B cell (primary cell): ENCODE measurements at regions not wholly inside any gene's neighbourhood (a gene's known extent, or its start where the extent isn't known, plus 50 kb on each side); places are given as distances from the start of the nearest gene placed in this dataset.
"Not testable (repeated sequence)": the region's sequence is repeated elsewhere in the genome, so short reads cannot be mapped to it uniquely, and the experiment has no call there.

ENCODE experiments used
- ATAC-seq: fragments of 200-7000 bp; cut with Tn5 transposase; one replicate; pipeline ENCODE4 v1.10.0; 2021; ENCODE audit warnings: low read depth, mild to moderate bottlenecking, moderate number of reproducible peaks, moderate library complexity
- CTCF ChIA-PET: fragments of 350-600 bp; sonication (Branson Sonifier 250); formaldehyde crosslinking; loops from one replicate; lab custom pipeline; 2021; ENCODE audit warnings: antibody characterized with exemption, inconsistent platforms; lab: Charles Lee
- POLR2A ChIA-PET: fragments of 350-600 bp; sonication (Branson Sonifier 250); formaldehyde crosslinking; loops from one replicate; lab custom pipeline; 2021; ENCODE audit warnings: antibody characterized with exemption; lab: Charles Lee
- DNase-seq: peaks from one replicate; pipeline ENCODE4 v3.0.0; 2013
- H2AFZ ChIP-seq: 2 replicates; pipeline ENCODE4 v1.6.1; 2012; ENCODE audit warnings: mild to moderate bottlenecking, low read depth, low read length; ENCODE audit not compliant: insufficient read depth, poor library complexity, severe bottlenecking
- H3K27ac ChIP-seq, 2 donors: 1 replicate in 1 of 2; 2 replicates in 1 of 2; pipeline ENCODE4 v1.5.1; 2012 to 2013; ENCODE audit warnings: low read length in 2 of 2, mild to moderate bottlenecking in 2 of 2, moderate library complexity in 1 of 2
- H3K27me3 ChIP-seq, 4 experiments: fragments of 200-600 bp in 1 of 4; sonication (generic) in 1 of 4; replicated peaks in 1 of 4; 1 replicate in 2 of 4; 2 replicates in 2 of 4; pipeline versions ENCODE4 v1.6.1 to v1.7.0; 2013 to 2016; ENCODE audit warnings: low read length in 3 of 4, mild to moderate bottlenecking in 2 of 4, mixed read lengths in 1 of 4, moderate library complexity in 1 of 4; ENCODE audit not compliant: insufficient read depth in 4 of 4, control insufficient read depth in 3 of 4; ENCODE audit errors: control extremely low read depth in 1 of 4
- H3K36me3 ChIP-seq, 2 experiments: replicated peaks in 1 of 2; 1 replicate in 1 of 2; 2 replicates in 1 of 2; pipeline versions ENCODE4 v1.6.1 to v1.7.1; 2013; ENCODE audit warnings: low read length in 1 of 2; ENCODE audit not compliant: insufficient read depth in 2 of 2, control insufficient read depth in 1 of 2; ENCODE audit errors: control extremely low read depth in 1 of 2, extremely low read depth in 1 of 2
- H3K4me1 ChIP-seq, 2 donors: fragments of 200-600 bp in 1 of 2; sonication (generic) in 1 of 2; 1 replicate in 1 of 2; 2 replicates in 1 of 2; pipeline versions ENCODE4 v1.5.1 to v1.6.1; 2013 to 2017; ENCODE audit warnings: low read length in 2 of 2; ENCODE audit not compliant: control insufficient read depth in 2 of 2, insufficient read depth in 2 of 2
- H3K4me2 ChIP-seq: replicated peaks from 2 replicates; pipeline ENCODE3; 2012; ENCODE audit warnings: mild to moderate bottlenecking, low read depth, low read length; ENCODE audit not compliant: poor library complexity, severe bottlenecking
- H3K4me3 ChIP-seq, 5 experiments: fragments of 200-600 bp in 1 of 5; sonication (generic) in 1 of 5; 1 replicate in 3 of 5; 2 replicates in 2 of 5; pipeline versions ENCODE4 v1.5.1 to v1.7.0; 2011 to 2016; ENCODE audit warnings: low read length in 4 of 5, mild to moderate bottlenecking in 4 of 5, low read depth in 2 of 5, control low read depth in 1 of 5, moderate library complexity in 1 of 5; ENCODE audit not compliant: insufficient read depth in 1 of 5; ENCODE audit errors: control extremely low read depth in 1 of 5, extremely low read depth in 1 of 5
- H3K79me2 ChIP-seq: fragments of 200-600 bp; sonication (generic); one replicate; pipeline ENCODE4 v1.6.0; 2016; ENCODE audit warnings: low read length; ENCODE audit not compliant: control insufficient read depth, insufficient read depth
- H3K9ac ChIP-seq: fragments of 200-600 bp; sonication (generic); 2 replicates; pipeline ENCODE4 v1.6.1; 2017; ENCODE audit warnings: mild to moderate bottlenecking, low read length, moderate library complexity
- H3K9me3 ChIP-seq, 3 donors: one replicate each; pipeline versions ENCODE4 v1.6.1 to v1.7.1; 2013; ENCODE audit warnings: low read length in 2 of 3; ENCODE audit not compliant: control insufficient read depth in 2 of 3, insufficient read depth in 1 of 3; ENCODE audit errors: control extremely low read depth in 1 of 3
- H4K20me1 ChIP-seq: 2 replicates; pipeline ENCODE4 v1.6.0; 2012; ENCODE audit warnings: mild to moderate bottlenecking, low read length; ENCODE audit not compliant: insufficient read depth, control insufficient read depth, poor library complexity, severe bottlenecking
- H3K27ac Mint-ChIP-seq: one replicate; pipeline ENCODE4 v1.8.0; 2021; ENCODE audit warnings: mixed read lengths
- H3K27me3 Mint-ChIP-seq: one replicate; pipeline ENCODE4 v1.8.0; 2021; ENCODE audit warnings: mixed read lengths
- H3K4me1 Mint-ChIP-seq: one replicate; pipeline ENCODE4 v1.8.0; 2021; ENCODE audit warnings: mixed read lengths
- H3K4me3 Mint-ChIP-seq: one replicate; pipeline ENCODE4 v1.8.0; 2021; ENCODE audit warnings: mixed read lengths
- H3K9me3 Mint-ChIP-seq: one replicate; pipeline ENCODE4 v1.8.0; 2022; ENCODE audit warnings: mixed read lengths; ENCODE audit not compliant: insufficient read depth
- EZH2 ChIP-seq: IDR thresholded peaks from 2 replicates; pipeline ENCODE4 v1.6.1; 2012; ENCODE audit warnings: borderline replicate concordance, low read depth, mild to moderate bottlenecking, moderate library complexity, low read length; ENCODE audit not compliant: insufficient read depth, poor library complexity, severe bottlenecking
- WGBS: methylation state at CpG from one replicate; pipeline ENCODE4 v1.1.5; 2013; ENCODE audit warnings: missing lambda C conversion rate; ENCODE audit not compliant: insufficient coverage; 5-methylcytosine and 5-hydroxymethylcytosine counted together
- intact Hi-C: fragments of 100-400 bp; cut with micrococcal nuclease; formaldehyde crosslinking; loops from one replicate; pipeline ENCODE4 v1.10.0; 2022
- TF ChIP-seq, protein P1 (sequence below): fragments of 200-600 bp; IDR thresholded peaks from one replicate; pipeline ENCODE4 v1.8.0; 2022; ENCODE audit warnings: antibody characterized with exemption, mild to moderate bottlenecking

DNA sequence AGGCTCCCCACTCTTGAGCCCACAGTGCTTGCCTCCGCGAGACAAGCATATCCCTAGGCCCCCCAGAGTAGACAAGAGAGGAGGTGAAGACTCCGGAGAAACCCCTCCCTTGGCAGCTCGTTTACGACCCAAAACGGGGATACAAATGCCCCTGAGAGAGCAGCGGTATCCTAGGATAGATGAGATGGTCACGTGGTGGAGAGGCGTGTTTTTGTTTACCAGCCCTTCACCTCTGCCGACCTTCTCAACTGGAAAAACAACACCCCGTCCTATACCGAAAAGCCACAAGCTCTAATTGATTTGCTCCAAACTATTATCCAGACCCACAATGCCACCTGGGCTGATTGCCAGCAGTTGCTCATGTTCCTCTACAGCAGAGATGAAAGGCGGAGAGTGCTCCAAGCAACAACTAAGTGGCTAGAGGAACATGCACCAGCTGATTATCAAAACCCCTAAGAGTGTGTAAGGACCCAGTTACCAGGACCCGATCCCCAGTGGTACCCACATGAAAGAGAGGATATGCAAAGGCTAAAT lies 99.5 kb upstream of the OSBPL11 start:
- no peak for DNase-seq
- Mint-ChIP-seq H3K27me3 (peaks cover 5% of the 10 kb centered on the region), H3K4me1 (no peaks in the 10 kb centered on the region), H3K4me3 (no peak overlapping the region), H3K27ac (no peak overlapping the region), H3K9me3 (no peaks in the 10 kb centered on the region)
- no peak overlapping the region for H2AFZ ChIP-seq
- no peaks in the 10 kb centered on the region for H3K79me2 ChIP-seq
- CTCF ChIA-PET: interaction anchor here (0.6 kb wide), 1 partner anchor 97 kb away, joined by 3 read pairs; no protein-coding TSS in a partner anchor
- no peak overlapping the region for H3K9ac ChIP-seq
- no peaks in the 10 kb centered on the region for H3K4me1 ChIP-seq
- no peaks in the 10 kb centered on the region for H3K9me3 ChIP-seq
- no peak for ATAC-seq
- intact Hi-C loops: no loop called here
- H3K36me3 ChIP-seq: no peaks in the 10 kb centered on the region
- H3K27me3 ChIP-seq: no peaks in the 10 kb centered on the region
- H3K4me3 ChIP-seq: no peak overlapping the region
- TF ChIP-seq, protein P1, sequence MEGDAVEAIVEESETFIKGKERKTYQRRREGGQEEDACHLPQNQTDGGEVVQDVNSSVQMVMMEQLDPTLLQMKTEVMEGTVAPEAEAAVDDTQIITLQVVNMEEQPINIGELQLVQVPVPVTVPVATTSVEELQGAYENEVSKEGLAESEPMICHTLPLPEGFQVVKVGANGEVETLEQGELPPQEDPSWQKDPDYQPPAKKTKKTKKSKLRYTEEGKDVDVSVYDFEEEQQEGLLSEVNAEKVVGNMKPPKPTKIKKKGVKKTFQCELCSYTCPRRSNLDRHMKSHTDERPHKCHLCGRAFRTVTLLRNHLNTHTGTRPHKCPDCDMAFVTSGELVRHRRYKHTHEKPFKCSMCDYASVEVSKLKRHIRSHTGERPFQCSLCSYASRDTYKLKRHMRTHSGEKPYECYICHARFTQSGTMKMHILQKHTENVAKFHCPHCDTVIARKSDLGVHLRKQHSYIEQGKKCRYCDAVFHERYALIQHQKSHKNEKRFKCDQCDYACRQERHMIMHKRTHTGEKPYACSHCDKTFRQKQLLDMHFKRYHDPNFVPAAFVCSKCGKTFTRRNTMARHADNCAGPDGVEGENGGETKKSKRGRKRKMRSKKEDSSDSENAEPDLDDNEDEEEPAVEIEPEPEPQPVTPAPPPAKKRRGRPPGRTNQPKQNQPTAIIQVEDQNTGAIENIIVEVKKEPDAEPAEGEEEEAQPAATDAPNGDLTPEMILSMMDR: no peak
- no peak for TF ChIP-seq EZH2
- 99% methylated on average over 13 of the region's 14 CpGs for WGBS
- H3K4me2 ChIP-seq: no peak overlapping the region
- H4K20me1 ChIP-seq: no peaks in the 10 kb centered on the region
- POLR2A ChIA-PET: no interaction called here
- no peak overlapping the region for H3K27ac ChIP-seq

DNA sequence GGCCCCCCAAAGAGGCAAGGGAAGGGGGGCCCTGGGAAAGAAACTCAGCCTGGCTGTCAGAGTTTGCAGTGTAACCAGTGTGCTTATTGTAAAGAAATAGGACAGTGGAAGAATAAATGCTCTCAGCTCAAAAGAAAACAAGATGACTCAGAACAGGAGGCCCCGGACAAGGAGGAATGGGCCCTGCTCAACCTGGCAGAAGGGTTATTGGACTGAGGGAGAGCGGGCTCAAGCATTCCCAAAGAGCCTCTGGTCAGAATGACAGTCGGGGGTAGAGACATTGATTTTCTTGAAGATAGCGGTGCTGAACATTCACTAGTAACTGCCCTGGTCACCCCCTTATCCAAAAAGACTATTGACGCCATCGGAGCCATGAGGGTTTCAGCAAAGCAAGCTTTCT lies 100.4 kb upstream of the OSBPL11 start:
- 100% methylated on average over 2 of the region's 6 CpGs for WGBS
- Histone ChIP-seq H3K4me1 (no peaks in the 10 kb centered on the region), H3K27ac (no peak overlapping the region), H3K27me3 (no peaks in the 10 kb centered on the region), H3K4me3 (no peak overlapping the region), H2AFZ (no peak overlapping the region), H3K9me3 (no peaks in the 10 kb centered on the region), H3K4me2 (no peak overlapping the region), H3K79me2 (no peaks in the 10 kb centered on the region), H3K36me3 (no peaks in the 10 kb centered on the region), H4K20me1 (no peaks in the 10 kb centered on the region), H3K9ac (no peak overlapping the region)
- H3K27ac Mint-ChIP-seq: no peak overlapping the region
- H3K9me3 Mint-ChIP-seq: no peaks in the 10 kb centered on the region
- intact Hi-C loops: no loop called here
- H3K27me3 Mint-ChIP-seq: peaks cover 5% of the 10 kb centered on the region
- no peak overlapping the region for H3K4me3 Mint-ChIP-seq
- no peak for TF ChIP-seq EZH2
- TF ChIP-seq, protein P1: no peak
- ChIA-PET POLR2A (no interaction called here), CTCF (interaction anchor here (0.6 kb wide), 1 partner anchor 98 kb away, joined by 3 read pairs; no protein-coding TSS in a partner anchor)
- ATAC-seq (no peak), DNase-seq (no peak)
- no peaks in the 10 kb centered on the region for H3K4me1 Mint-ChIP-seq

DNA sequence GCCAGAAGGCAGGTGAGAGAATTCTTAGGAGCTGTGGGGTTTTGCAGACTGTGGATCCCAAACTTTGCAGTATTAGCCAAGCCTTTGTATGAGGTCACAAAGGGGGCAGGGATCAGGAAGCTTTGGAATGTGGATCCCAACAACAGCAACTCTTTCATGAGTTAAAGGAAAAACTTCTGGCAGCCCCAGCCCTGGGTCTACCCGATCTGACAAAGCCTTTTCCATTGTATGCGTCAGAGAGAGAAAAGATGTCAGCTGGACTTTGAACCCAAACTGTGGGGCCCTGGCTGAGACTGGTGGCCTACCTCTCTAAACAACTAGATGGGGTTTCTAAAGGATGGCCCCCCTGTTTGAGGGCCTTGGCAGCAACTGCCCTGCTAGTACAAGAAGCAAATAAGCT lies 101.8 kb upstream of the OSBPL11 start:
- H3K36me3 ChIP-seq, H3K4me1 ChIP-seq, H3K4me3 Mint-ChIP-seq, H3K9ac ChIP-seq, H3K4me1 Mint-ChIP-seq, H3K27ac ChIP-seq, DNase-seq, H3K9me3 ChIP-seq, H3K79me2 ChIP-seq, H3K4me3 ChIP-seq, ATAC-seq, POLR2A ChIA-PET, H3K27me3 Mint-ChIP-seq, intact Hi-C loops, H3K27ac Mint-ChIP-seq, H3K4me2 ChIP-seq, H4K20me1 ChIP-seq, H3K9me3 Mint-ChIP-seq, H3K27me3 ChIP-seq, H2AFZ ChIP-seq, CTCF ChIA-PET: not testable (repeated sequence)
- 79% methylated on average over 2 of the region's 2 CpGs for WGBS
